Suprapubic skin (tissue), 4 donors: ENCODE measurements at regions not wholly inside any gene's neighbourhood (a gene's known extent, or its start where the extent isn't known, plus 50 kb on each side); places are given as distances from the start of the nearest gene placed in this dataset.

Experiments used
- DNase-seq, 2 donors: peaks; one replicate each; pipeline ENCODE4 v3.0.0-alpha.2; 2019; ENCODE audit warnings: low spot score in 2 of 2
- H3K27ac ChIP-seq: fragments of 200-600 bp; sonication (generic); one replicate; pipeline ENCODE4 v1.5.1; 2019
- H3K27me3 ChIP-seq: fragments of 200-600 bp; sonication (generic); one replicate; pipeline ENCODE4 v1.5.1; 2019
- H3K36me3 ChIP-seq: fragments of 200-600 bp; sonication (generic); one replicate; pipeline ENCODE4 v1.5.1; 2019
- H3K4me1 ChIP-seq: fragments of 200-600 bp; sonication (generic); one replicate; pipeline ENCODE4 v1.5.1; 2019
- H3K4me3 ChIP-seq: fragments of 200-600 bp; sonication (generic); one replicate; pipeline ENCODE4 v1.5.1; 2019; ENCODE audit warnings: mild to moderate bottlenecking
- H3K9me3 ChIP-seq: fragments of 200-600 bp; sonication (generic); one replicate; pipeline ENCODE4 v1.5.1; 2019
- CTCF ChIP-seq, 2 donors: fragments of 200-600 bp in 1 of 2; fragments of 450-650 bp in 1 of 2; sonication (generic) in 1 of 2; IDR thresholded peaks; one replicate each; pipeline ENCODE4 v1.5.1; 2016 to 2019; ENCODE audit warnings: antibody characterized with exemption in 2 of 2, mild to moderate bottlenecking in 1 of 2, moderate library complexity in 1 of 2
- EP300 ChIP-seq: sonication (generic); formaldehyde crosslinking; IDR thresholded peaks from one replicate; pipeline ENCODE4 v1.6.1; 2017; ENCODE audit warnings: antibody characterized with exemption
- POLR2A ChIP-seq, 2 donors: fragments of 450-650 bp; IDR thresholded peaks; one replicate each; pipeline ENCODE4 v1.6.1; 2017; ENCODE audit warnings: antibody characterized with exemption in 2 of 2, mild to moderate bottlenecking in 2 of 2, moderate library complexity in 2 of 2
- POLR2AphosphoS5 ChIP-seq, 3 donors: sonication (generic); formaldehyde crosslinking; IDR thresholded peaks; one replicate each; pipeline ENCODE4 v1.6.1; 2017; ENCODE audit warnings: antibody characterized with exemption in 3 of 3
- WGBS: methylation state at CpG from one replicate; pipeline ENCODE4 v1.1.5; 2018; 5-methylcytosine and 5-hydroxymethylcytosine counted together

DNA sequence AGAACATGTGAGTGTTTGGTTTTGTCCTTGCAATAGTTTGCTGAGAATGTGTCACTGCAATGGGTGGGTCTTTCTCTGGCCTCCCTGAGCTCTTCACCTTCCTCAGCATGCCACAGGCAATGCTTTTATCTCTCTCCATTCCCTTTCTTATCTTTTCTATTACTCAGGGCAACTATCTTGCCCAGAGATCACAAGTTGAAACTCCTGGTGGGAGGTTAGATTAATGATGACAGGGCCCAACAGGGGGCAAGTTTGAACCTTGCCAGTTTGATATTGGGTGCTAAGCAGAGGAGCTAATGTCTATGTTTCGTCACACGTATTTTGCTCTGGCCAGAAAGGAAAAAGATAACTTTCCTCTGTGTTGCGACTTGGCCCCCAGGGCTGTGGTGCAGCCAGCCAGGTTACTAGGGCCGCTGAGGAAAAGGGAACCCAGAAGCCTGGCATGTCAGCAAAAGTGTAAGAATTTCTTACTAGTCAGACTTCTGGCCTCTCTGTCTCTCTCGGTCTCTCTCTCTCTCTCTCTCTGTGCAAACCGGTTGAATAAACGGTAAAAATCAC, 299.3 kb upstream of the POU5F2 start:
- DNase-seq, result no peak
- TF ChIP-seq POLR2AphosphoS5 (IDR thresholded peaks at IDR 0.05), result no peak
- no peak for TF ChIP-seq EP300
- no peak for TF ChIP-seq CTCF (IDR thresholded peaks at IDR 0.05)
- 84% methylated on average over 7 of the region's 7 CpGs for WGBS

DNA sequence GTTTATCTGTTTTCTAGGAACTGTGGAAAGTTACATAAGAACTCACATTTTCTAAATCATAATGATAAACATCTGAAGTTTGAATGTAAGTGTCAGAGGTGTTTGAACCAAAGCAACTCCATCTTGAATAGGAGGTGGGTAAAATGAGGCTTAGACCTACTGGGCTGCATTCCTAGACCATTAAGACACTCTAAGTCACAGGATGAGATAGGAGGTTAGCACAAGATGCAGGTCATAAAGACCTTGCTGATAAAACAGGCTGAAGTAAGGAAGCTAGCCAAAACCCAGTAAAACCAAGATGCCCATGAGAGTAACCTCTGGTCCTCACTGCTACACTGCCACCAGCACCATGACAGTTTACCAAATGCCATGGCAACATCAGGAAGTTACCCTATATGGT, 297.7 kb upstream of the POU5F2 start:
- peaks cover 1% of the 10 kb centered on the region for H3K36me3 ChIP-seq
- H3K4me1 ChIP-seq, result no peaks in the 10 kb centered on the region
- no peaks in the 10 kb centered on the region for H3K9me3 ChIP-seq
- no peak for DNase-seq
- H3K27me3 ChIP-seq, result no peaks in the 10 kb centered on the region
- no peak for TF ChIP-seq CTCF (IDR thresholded peaks at IDR 0.05)
- TF ChIP-seq POLR2A (IDR thresholded peaks at IDR 0.05), result no peak
- TF ChIP-seq POLR2AphosphoS5 (IDR thresholded peaks at IDR 0.05), result no peak
- TF ChIP-seq EP300, result no peak
- no peak overlapping the region for H3K4me3 ChIP-seq
- no peak overlapping the region for H3K27ac ChIP-seq

More for the DNA sequence above, 299.3 kb upstream of the POU5F2 start:
- H3K27me3 ChIP-seq, result no peaks in the 10 kb centered on the region
- H3K4me3 ChIP-seq, result no peak overlapping the region
- H3K4me1 ChIP-seq, result no peaks in the 10 kb centered on the region
- no peak overlapping the region for H3K27ac ChIP-seq
- H3K9me3 ChIP-seq, result no peaks in the 10 kb centered on the region
- H3K36me3 ChIP-seq, result peaks cover 8% of the 10 kb centered on the region

- Histone ChIP-seq H3K4me1 (no peaks in the 10 kb centered on the region), H3K27me3 (no peaks in the 10 kb centered on the region), H3K4me3 (no peak overlapping the region), H3K9me3 (no peaks in the 10 kb centered on the region), H3K36me3 (peaks cover 4% of the 10 kb centered on the region), H3K27ac (no peak overlapping the region)
- TF ChIP-seq CTCF (IDR thresholded peaks at IDR 0.05), result no peak
- no peak for TF ChIP-seq POLR2A (IDR thresholded peaks at IDR 0.05)
- TF ChIP-seq POLR2AphosphoS5 (IDR thresholded peaks at IDR 0.05), result no peak
- no peak for TF ChIP-seq EP300
- DNase-seq, result no peak
Observed at GRCh38 chr5:94031631-94032030, 290.2 kb upstream of the POU5F2 start.

- Histone ChIP-seq H3K4me1 (no peaks in the 10 kb centered on the region), H3K4me3 (no peak overlapping the region), H3K36me3 (no peaks in the 10 kb centered on the region), H3K27ac (peak overlapping the region; percentile 25), H3K27me3 (no peaks in the 10 kb centered on the region), H3K9me3 (no peaks in the 10 kb centered on the region)
- no peak for DNase-seq
- 41% methylated on average over 1 of the region's 1 CpG for WGBS
- TF ChIP-seq CTCF (IDR thresholded peaks at IDR 0.05), result no peak
- no peak for TF ChIP-seq POLR2A (IDR thresholded peaks at IDR 0.05)
- no peak for TF ChIP-seq EP300
- no peak for TF ChIP-seq POLR2AphosphoS5 (IDR thresholded peaks at IDR 0.05)
Observed at GRCh38 chr5:94028001-94028400, 286.6 kb upstream of the POU5F2 start.

GRCh38 chr5:94027145-94027544, 285.7 kb upstream of the POU5F2 start:
- TF ChIP-seq POLR2AphosphoS5 (IDR thresholded peaks at IDR 0.05), result no peak
- no peak for TF ChIP-seq EP300
- no peak for TF ChIP-seq POLR2A (IDR thresholded peaks at IDR 0.05)
- TF ChIP-seq CTCF (IDR thresholded peaks at IDR 0.05), result no peak
- Histone ChIP-seq H3K27ac (no peak overlapping the region), H3K4me3 (no peak overlapping the region), H3K36me3 (no peaks in the 10 kb centered on the region), H3K4me1 (no peaks in the 10 kb centered on the region), H3K27me3 (no peaks in the 10 kb centered on the region), H3K9me3 (no peaks in the 10 kb centered on the region)
- DNase-seq, result no peak
- WGBS, result 100% methylated on average over 1 of the region's 1 CpG
